H9 (cell line): ENCODE measurements at regions not wholly inside any gene's neighbourhood (a gene's known extent, or its start where the extent isn't known, plus 50 kb on each side); places are given as distances from the start of the nearest gene placed in this dataset.

Experiments
- DNase-seq: peaks from one replicate; pipeline ENCODE4 v3.0.0-alpha.2; 2017
- H2AFZ ChIP-seq: one replicate; pipeline ENCODE4 v1.6.1; 2013; ENCODE audit warnings: mild to moderate bottlenecking, low read length, control low read depth, moderate library complexity
- H2AK5ac ChIP-seq: 2 replicates; pipeline ENCODE4 v1.6.1; 2013; ENCODE audit warnings: low read length, control low read depth, mixed read lengths; ENCODE audit not compliant: insufficient read length
- H2BK120ac ChIP-seq: one replicate; pipeline ENCODE4 v1.6.1; 2013; ENCODE audit warnings: low read depth, mild to moderate bottlenecking, low read length, control low read depth, inconsistent platforms; ENCODE audit not compliant: poor library complexity, severe bottlenecking
- H2BK12ac ChIP-seq: 2 replicates; pipeline ENCODE4 v1.6.1; 2013; ENCODE audit warnings: low read length, control low read depth, mixed read lengths, low read depth; ENCODE audit not compliant: insufficient read length
- H2BK15ac ChIP-seq: 2 replicates; pipeline ENCODE4 v1.6.1; 2013; ENCODE audit warnings: low read depth, low read length, control low read depth
- H2BK20ac ChIP-seq: one replicate; pipeline ENCODE4 v1.6.1; 2013; ENCODE audit warnings: low read depth, mild to moderate bottlenecking, low read length, control low read depth, inconsistent platforms; ENCODE audit not compliant: poor library complexity, severe bottlenecking
- H2BK5ac ChIP-seq: 2 replicates; pipeline ENCODE4 v1.6.1; 2013; ENCODE audit warnings: low read length, control low read depth, mixed read lengths; ENCODE audit not compliant: insufficient read length
- H3K14ac ChIP-seq: 2 replicates; pipeline ENCODE4 v1.6.1; 2013; ENCODE audit warnings: low read length, control low read depth; ENCODE audit not compliant: insufficient read depth
- H3K18ac ChIP-seq: 2 replicates; pipeline ENCODE4 v1.6.1; 2013; ENCODE audit warnings: low read depth, mild to moderate bottlenecking, mixed read lengths, low read length, control low read depth; ENCODE audit not compliant: insufficient read length
- H3K23ac ChIP-seq: 2 replicates; pipeline ENCODE4 v1.6.1; 2013; ENCODE audit warnings: low read length, control low read depth, mixed read lengths, low read depth; ENCODE audit not compliant: insufficient read length
- H3K23me2 ChIP-seq: 2 replicates; pipeline ENCODE4 v1.6.1; 2013; ENCODE audit warnings: low read depth, mild to moderate bottlenecking, mixed read lengths, low read length, control low read depth; ENCODE audit not compliant: insufficient read length, poor library complexity, severe bottlenecking
- H3K27ac ChIP-seq: 2 replicates; pipeline ENCODE4 v1.5.1; 2013; ENCODE audit warnings: low read length, control low read depth, mixed read lengths, low read depth; ENCODE audit not compliant: insufficient read length
- H3K27me3 ChIP-seq: 2 replicates; pipeline ENCODE4 v1.6.1; 2013; ENCODE audit warnings: low read length, control low read depth, inconsistent platforms; ENCODE audit not compliant: insufficient read depth
- H3K4ac ChIP-seq: 2 replicates; pipeline ENCODE4 v1.6.1; 2013; ENCODE audit warnings: low read depth, mild to moderate bottlenecking, control low read depth, inconsistent platforms, low read length, moderate library complexity
- H3K4me1 ChIP-seq: 2 replicates; pipeline ENCODE4 v1.6.1; 2013; ENCODE audit warnings: low read length, control low read depth, inconsistent platforms; ENCODE audit not compliant: insufficient read depth
- H3K4me2 ChIP-seq: 2 replicates; pipeline ENCODE4 v1.6.1; 2013; ENCODE audit warnings: low read length, control low read depth, mixed read lengths; ENCODE audit not compliant: insufficient read length, insufficient read depth
- H3K56ac ChIP-seq: 2 replicates; pipeline ENCODE4 v1.6.1; 2013; ENCODE audit warnings: low read depth, mild to moderate bottlenecking, mixed read lengths, low read length, control low read depth; ENCODE audit not compliant: insufficient read length
- H3K79me1 ChIP-seq: 2 replicates; pipeline ENCODE4 v1.6.1; 2013; ENCODE audit warnings: low read depth, mild to moderate bottlenecking, moderate library complexity, low read length, control low read depth, inconsistent platforms; ENCODE audit not compliant: insufficient read depth, poor library complexity, severe bottlenecking
- H3K79me2 ChIP-seq: 2 replicates; pipeline ENCODE4 v1.6.1; 2013; ENCODE audit warnings: low read length, control low read depth, inconsistent platforms; ENCODE audit not compliant: insufficient read depth
- H3K9ac ChIP-seq: 2 replicates; pipeline ENCODE4 v1.6.1; 2013; ENCODE audit warnings: low read length, control low read depth, mixed read lengths; ENCODE audit not compliant: insufficient read length; ENCODE audit errors: extremely low read depth
- H3K9me3 ChIP-seq: one replicate; pipeline ENCODE4 v1.6.1; 2013; ENCODE audit warnings: low read depth, low read length, inconsistent platforms; ENCODE audit not compliant: control insufficient read depth
- H3T11ph ChIP-seq: one replicate; pipeline ENCODE4 v1.6.1; 2013; ENCODE audit warnings: mild to moderate bottlenecking, low read length, control low read depth, inconsistent platforms
- H4K20me1 ChIP-seq: one replicate; pipeline ENCODE4 v1.6.1; 2013; ENCODE audit not compliant: control insufficient read depth, insufficient read length, insufficient read depth
- H4K5ac ChIP-seq: 2 replicates; pipeline ENCODE4 v1.6.1; 2013; ENCODE audit warnings: low read depth, mild to moderate bottlenecking, mixed read lengths, low read length, control low read depth; ENCODE audit not compliant: insufficient read length
- H4K8ac ChIP-seq: replicated peaks from 2 replicates; pipeline ENCODE4 v1.6.1; 2013; ENCODE audit warnings: low read length, control low read depth, mixed read lengths, low read depth; ENCODE audit not compliant: insufficient read length
- H4K91ac ChIP-seq: 2 replicates; pipeline ENCODE4 v1.6.1; 2013; ENCODE audit warnings: low read depth, mild to moderate bottlenecking, moderate library complexity, mixed read lengths, low read length, control low read depth; ENCODE audit not compliant: insufficient read length
- H3K27ac Mint-ChIP-seq, 3 experiments: 2 replicates in 2 of 3; 3 replicates in 1 of 3; pipeline ENCODE4 v1.8.0; 2020 to 2021; ENCODE audit warnings: mixed read lengths in 3 of 3, mild to moderate bottlenecking in 1 of 3, moderate library complexity in 1 of 3
- H3K27me3 Mint-ChIP-seq: 2 replicates; pipeline ENCODE4 v1.8.0; 2021; ENCODE audit warnings: low read depth, mild to moderate bottlenecking, moderate library complexity, mixed read lengths
- H3K36me3 Mint-ChIP-seq, 3 experiments: 2 replicates in 2 of 3; 3 replicates in 1 of 3; pipeline ENCODE4 v1.8.0; 2020 to 2021; ENCODE audit warnings: low read depth in 3 of 3, mixed read lengths in 3 of 3; ENCODE audit not compliant: insufficient read depth in 1 of 3
- H3K4me1 Mint-ChIP-seq, 2 experiments: 2 replicates each; pipeline ENCODE4 v1.8.0; 2020; ENCODE audit warnings: mixed read lengths in 2 of 2
- H3K4me3 Mint-ChIP-seq, 2 experiments: 2 replicates in 1 of 2; 3 replicates in 1 of 2; pipeline ENCODE4 v1.8.0; 2020 to 2021; ENCODE audit warnings: mild to moderate bottlenecking in 2 of 2, mixed read lengths in 2 of 2, moderate library complexity in 1 of 2
- H3K9me3 Mint-ChIP-seq, 2 experiments: 2 replicates in 1 of 2; 3 replicates in 1 of 2; pipeline ENCODE4 v1.8.0; 2020; ENCODE audit warnings: mild to moderate bottlenecking in 2 of 2, mixed read lengths in 2 of 2, moderate library complexity in 1 of 2
- CTCF ChIP-seq: fragments of 200-600 bp; sonication (generic); conservative IDR thresholded peaks from 3 replicates; pipeline ENCODE4 v1.8.0; 2021; ENCODE audit warnings: antibody characterized with exemption, mild to moderate bottlenecking
- WGBS: extraction: QIAGEN DNeasy Blood & Tissue Kit; methylation state at CpG from one replicate; pipeline ENCODE4 v1.1.7; 2013; ENCODE audit warnings: missing lambda C conversion rate, low lambda C conversion rate, mixed read lengths; ENCODE audit not compliant: insufficient read length; ENCODE audit errors: extremely low coverage; 5-methylcytosine and 5-hydroxymethylcytosine counted together

- no peaks in the 10 kb centered on the region for H4K20me1 ChIP-seq
- no peak overlapping the region for H4K5ac ChIP-seq
- Mint-ChIP-seq H3K27me3 (no peaks in the 10 kb centered on the region), H3K27ac (no peak overlapping the region), H3K4me1 (peaks cover 0 to 7% of the 10 kb centered on the region in 2 experiments; a peak in 2 of 4 replicates), H3K9me3 (peaks cover 8 to 10% of the 10 kb centered on the region in 2 experiments), H3K4me3 (no peak overlapping the region), H3K36me3 (peaks cover 8 to 13% (median 11%) of the 10 kb centered on the region in 3 experiments; a peak in 6 of 7 replicates)
- H3K4me2 ChIP-seq, result no peak overlapping the region
- no peak overlapping the region for H3K18ac ChIP-seq
- no peak overlapping the region for H3K23ac ChIP-seq
- no peak overlapping the region for H3K9ac ChIP-seq
- H3K56ac ChIP-seq, result no peak overlapping the region
- H2BK120ac ChIP-seq, result no peak overlapping the region
- no peak overlapping the region for H2AK5ac ChIP-seq
- WGBS, result no CpG with 5 or more reads among the region's 5 CpGs
- DNase-seq, result no peak
- no peaks in the 10 kb centered on the region for H3K4me1 ChIP-seq
- no peaks in the 10 kb centered on the region for H3K79me2 ChIP-seq
- H3K79me1 ChIP-seq, result no peaks in the 10 kb centered on the region
- H2BK15ac ChIP-seq, result no peak overlapping the region
- H4K91ac ChIP-seq, result no peak overlapping the region
- H4K8ac ChIP-seq, result no peak overlapping the region
- no peak overlapping the region for H3K27ac ChIP-seq
- H2BK20ac ChIP-seq, result no peak overlapping the region
- no peaks in the 10 kb centered on the region for H3K27me3 ChIP-seq
- no peak overlapping the region for H2AFZ ChIP-seq
- no peak overlapping the region for H3T11ph ChIP-seq
- no peaks in the 10 kb centered on the region for H3K23me2 ChIP-seq
- H2BK5ac ChIP-seq, result no peak overlapping the region
- no peak for TF ChIP-seq CTCF
- H3K14ac ChIP-seq, result no peak overlapping the region
- no peaks in the 10 kb centered on the region for H3K9me3 ChIP-seq
- no peak overlapping the region for H3K4ac ChIP-seq
- no peak overlapping the region for H2BK12ac ChIP-seq
Measured at GRCh38 chr17:53316073-53316472, 506.7 kb upstream of the KIF2B start.
